ENCODE measurements at regions not wholly inside any gene's neighbourhood (a gene's known extent, or its start where the extent isn't known, plus 50 kb on each side); places are given as distances from the start of the nearest gene placed in this dataset.

- no peak for TF ChIP-seq CTCF (IDR thresholded peaks at IDR 0.05; ENCODE audit: low read length)
- TF ChIP-seq EZH2 (IDR thresholded peaks at IDR 0.05; ENCODE audit: borderline replicate concordance, low read length), result no peak
Observed at GRCh38 chr10:78385599-78385998, 351.9 kb downstream of the RPS24 start.
